Adrenal gland (tissue), 5 donors: ENCODE measurements at regions not wholly inside any gene's neighbourhood (a gene's known extent, or its start where the extent isn't known, plus 50 kb on each side); places are given as distances from the start of the nearest gene placed in this dataset.

ENCODE experiments used
- POLR2A ChIP-seq, 2 donors: fragments of 450-650 bp; IDR thresholded peaks; one replicate each; pipeline ENCODE4 v1.6.1; 2017; ENCODE audit warnings: antibody characterized with exemption in 2 of 2, mild to moderate bottlenecking in 2 of 2, moderate library complexity in 1 of 2
- TF ChIP-seq, protein P1 (sequence below), 6 experiments: fragments of 450-650 bp in 4 of 6; fragments of 200-600 bp in 2 of 6; sonication (generic) in 1 of 6; IDR thresholded peaks; 1 replicate in 5 of 6; 2 replicates in 1 of 6; pipeline versions ENCODE4 v1.5.1 to v1.8.0; 2016 to 2021; ENCODE audit warnings: antibody characterized with exemption in 6 of 6, mild to moderate bottlenecking in 2 of 6, moderate library complexity in 1 of 6
- donor health status: DM: no; HTN: no; CAD: no.

DNA sequence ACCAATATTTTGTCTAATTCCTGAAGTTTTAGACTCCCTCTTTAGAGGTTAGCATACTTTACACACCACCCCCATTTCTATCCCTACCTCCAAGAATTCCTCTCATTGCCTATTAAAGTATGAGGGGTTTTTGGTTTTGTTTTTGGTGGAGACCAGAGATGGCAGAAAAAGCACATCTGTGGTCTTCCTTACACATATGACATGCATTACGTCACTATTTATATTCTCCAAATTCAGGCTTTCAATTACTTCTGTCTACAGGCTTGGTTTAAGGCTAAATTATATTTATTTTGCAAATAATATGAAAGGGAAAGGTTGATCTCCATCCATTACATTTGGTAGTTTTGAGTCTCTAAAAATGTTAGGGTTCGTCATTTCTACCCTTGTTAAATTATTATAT is 674.6 kb downstream of the LMO4 start:
- TF ChIP-seq, protein P1, sequence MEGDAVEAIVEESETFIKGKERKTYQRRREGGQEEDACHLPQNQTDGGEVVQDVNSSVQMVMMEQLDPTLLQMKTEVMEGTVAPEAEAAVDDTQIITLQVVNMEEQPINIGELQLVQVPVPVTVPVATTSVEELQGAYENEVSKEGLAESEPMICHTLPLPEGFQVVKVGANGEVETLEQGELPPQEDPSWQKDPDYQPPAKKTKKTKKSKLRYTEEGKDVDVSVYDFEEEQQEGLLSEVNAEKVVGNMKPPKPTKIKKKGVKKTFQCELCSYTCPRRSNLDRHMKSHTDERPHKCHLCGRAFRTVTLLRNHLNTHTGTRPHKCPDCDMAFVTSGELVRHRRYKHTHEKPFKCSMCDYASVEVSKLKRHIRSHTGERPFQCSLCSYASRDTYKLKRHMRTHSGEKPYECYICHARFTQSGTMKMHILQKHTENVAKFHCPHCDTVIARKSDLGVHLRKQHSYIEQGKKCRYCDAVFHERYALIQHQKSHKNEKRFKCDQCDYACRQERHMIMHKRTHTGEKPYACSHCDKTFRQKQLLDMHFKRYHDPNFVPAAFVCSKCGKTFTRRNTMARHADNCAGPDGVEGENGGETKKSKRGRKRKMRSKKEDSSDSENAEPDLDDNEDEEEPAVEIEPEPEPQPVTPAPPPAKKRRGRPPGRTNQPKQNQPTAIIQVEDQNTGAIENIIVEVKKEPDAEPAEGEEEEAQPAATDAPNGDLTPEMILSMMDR (IDR thresholded peaks at IDR 0.05), result no peak
- no peak for TF ChIP-seq POLR2A (IDR thresholded peaks at IDR 0.05)
